Stimulated activated CD4-positive, alpha-beta T cell treated with anti-CD3 and anti-CD28 coated beads, Interleukin-15, amount 100 ng/mL, for 1 hour (primary cell): ENCODE measurements at regions not wholly inside any gene's neighbourhood (a gene's known extent, or its start where the extent isn't known, plus 50 kb on each side); places are given as distances from the start of the nearest gene placed in this dataset.
"Not testable (repeated sequence)": the region's sequence is repeated elsewhere in the genome, so short reads cannot be mapped to it uniquely, and the experiment has no call there.

ENCODE experiments used
- DNase-seq, 2 donors: peaks; one replicate each; pipeline ENCODE4 v3.0.0-alpha.2; 2020; ENCODE audit warnings: low read depth in 1 of 2, low spot score in 1 of 2

- no peak for DNase-seq
These were observed 56.0 kb upstream of the LRPPRC start for GRCh38 chr2:44051593-44052347.

- no peak for DNase-seq
These were observed 56.8 kb upstream of the LRPPRC start for GRCh38 chr2:44052584-44052983.

GRCh38 chr2:44053052-44053451, 57.3 kb upstream of the LRPPRC start:
- DNase-seq: no peak

GRCh38 chr2:44053456-44053855, 57.7 kb upstream of the LRPPRC start:
- no peak for DNase-seq

- DNase-seq: no peak
These were observed 59.4 kb upstream of the LRPPRC start for GRCh38 chr2:44055229-44055628.

GRCh38 chr2:44055664-44056063, 59.9 kb upstream of the LRPPRC start:
- no peak for DNase-seq

GRCh38 chr2:44056947-44057346, 61.2 kb upstream of the LRPPRC start:
- no peak for DNase-seq

- DNase-seq: not testable (repeated sequence)
These were observed 64.5 kb upstream of the LRPPRC start for GRCh38 chr2:44060286-44060685.

GRCh38 chr2:44060990-44061389, 65.2 kb upstream of the LRPPRC start:
- no peak for DNase-seq

GRCh38 chr2:44061469-44061868, 65.7 kb upstream of the LRPPRC start:
- no peak for DNase-seq

- no peak for DNase-seq
These were observed 66.1 kb upstream of the LRPPRC start for GRCh38 chr2:44061876-44062275.

GRCh38 chr2:44063033-44063432, 67.2 kb upstream of the LRPPRC start:
- no peak for DNase-seq

GRCh38 chr2:44064281-44064680, 68.5 kb upstream of the LRPPRC start:
- DNase-seq: not testable (repeated sequence)

- DNase-seq: not testable (repeated sequence)
These were observed 71.4 kb upstream of the LRPPRC start for GRCh38 chr2:44067012-44067790.

- not testable (repeated sequence) for DNase-seq
These were observed 72.0 kb upstream of the LRPPRC start for GRCh38 chr2:44067791-44068181.

GRCh38 chr2:44071454-44072046, 75.8 kb upstream of the LRPPRC start:
- DNase-seq: no peak

GRCh38 chr2:44073667-44074066, 77.9 kb upstream of the LRPPRC start:
- not testable (repeated sequence) for DNase-seq

GRCh38 chr2:44074795-44075194, 79.0 kb upstream of the LRPPRC start:
- DNase-seq: not testable (repeated sequence)

- no peak for DNase-seq
These were observed 79.8 kb upstream of the LRPPRC start for GRCh38 chr2:44075541-44075940.

- no peak for DNase-seq
These were observed 82.2 kb upstream of the LRPPRC start for GRCh38 chr2:44077942-44078511.

GRCh38 chr2:44079686-44080085, 83.9 kb upstream of the LRPPRC start:
- no peak for DNase-seq

GRCh38 chr2:44083054-44083453, 85.6 kb upstream of the PPM1B start:
- DNase-seq: no peak
